Erythroblast (primary cell): ENCODE measurements at regions not wholly inside any gene's neighbourhood (a gene's known extent, or its start where the extent isn't known, plus 50 kb on each side); places are given as distances from the start of the nearest gene placed in this dataset.

Source experiments
- DNase-seq, 2 experiments: peaks; one replicate each; lab custom pipeline; 2025; lab: John Stamatoyannopoulos, UW
- GATA1 ChIP-seq: IDR thresholded peaks from 2 replicates; pipeline ENCODE4 v1.6.1; 2011; ENCODE audit warnings: low read depth, mild to moderate bottlenecking, control low read depth, low read length, moderate library complexity
- POLR2A ChIP-seq: IDR thresholded peaks from 2 replicates; pipeline ENCODE4 v1.6.1; 2011; ENCODE audit warnings: mild to moderate bottlenecking, low read length

GRCh38 chr6:139431602-139431956 is 57.1 kb upstream of the CITED2 start:
- DNase-seq: no peak
- no peak for TF ChIP-seq POLR2A
- TF ChIP-seq GATA1: no peak

GRCh38 chr6:139430899-139431601 is 56.6 kb upstream of the CITED2 start:
- DNase-seq: no peak
- TF ChIP-seq POLR2A (no peak), GATA1 (no peak)

GRCh38 chr6:139429580-139430145 is 55.2 kb upstream of the CITED2 start:
- DNase-seq: peak in 1 of 2 experiments; percentile 35
- TF ChIP-seq GATA1 (no peak), POLR2A (no peak)

- no peak for DNase-seq
- TF ChIP-seq GATA1 (no peak), POLR2A (no peak)
These were observed 52.8 kb upstream of the CITED2 start for GRCh38 chr6:139427199-139427598.

- DNase-seq: no peak
- TF ChIP-seq GATA1 (no peak), POLR2A (no peak)
These were observed 52.3 kb upstream of the CITED2 start for GRCh38 chr6:139426795-139427194.

- no peak for DNase-seq
- no peak for TF ChIP-seq GATA1
These were observed 51.3 kb upstream of the CITED2 start for GRCh38 chr6:139425780-139426179.

GRCh38 chr6:139423971-139424667 is 49.7 kb upstream of the CITED2 start:
- TF ChIP-seq POLR2A (no peak), GATA1 (no peak)
- DNase-seq: peak; percentile 76 to 86
